Activated CD8-positive, alpha-beta memory T cell treated with anti-CD3 and anti-CD28 coated beads, Interleukin-2, amount 50 U/mL, for 24 hours (primary cell): ENCODE measurements at regions not wholly inside any gene's neighbourhood (a gene's known extent, or its start where the extent isn't known, plus 50 kb on each side); places are given as distances from the start of the nearest gene placed in this dataset.

Experiments
- DNase-seq: peaks from one replicate; pipeline ENCODE4 v3.0.0-alpha.2; 2020; ENCODE audit errors: extremely low read depth

GRCh38 chr2:43034242-43034619, 192.2 kb downstream of the ZFP36L2 start:
- DNase-seq = no peak

- no peak for DNase-seq
Measured at GRCh38 chr2:43033466-43034241, 192.8 kb downstream of the ZFP36L2 start.

- DNase-seq = no peak
Measured at GRCh38 chr2:43033016-43033270, 193.5 kb downstream of the ZFP36L2 start.

- DNase-seq = no peak
Measured at GRCh38 chr2:43032213-43033015, 194.0 kb downstream of the ZFP36L2 start.

GRCh38 chr2:43031471-43032212, 194.8 kb downstream of the ZFP36L2 start:
- no peak for DNase-seq

- DNase-seq = no peak
Measured at GRCh38 chr2:43030551-43031307, 195.7 kb downstream of the ZFP36L2 start.

GRCh38 chr2:43029186-43029585, 197.2 kb downstream of the ZFP36L2 start:
- DNase-seq = no peak

- no peak for DNase-seq
Measured at GRCh38 chr2:43028188-43028587, 198.2 kb downstream of the ZFP36L2 start.

GRCh38 chr2:43027097-43027873, 199.1 kb downstream of the ZFP36L2 start:
- DNase-seq = no peak

- no peak for DNase-seq
Measured at GRCh38 chr2:43026426-43027096, 199.8 kb downstream of the ZFP36L2 start.

GRCh38 chr2:43025709-43026295, 200.6 kb downstream of the ZFP36L2 start:
- DNase-seq = no peak

- no peak for DNase-seq
Measured at GRCh38 chr2:43024515-43025011, 201.8 kb downstream of the ZFP36L2 start.

- DNase-seq = no peak
Measured at GRCh38 chr2:43023791-43024514, 202.5 kb downstream of the ZFP36L2 start.

GRCh38 chr2:43022896-43023295, 203.5 kb downstream of the ZFP36L2 start:
- no peak for DNase-seq

- DNase-seq = no peak
Measured at GRCh38 chr2:43021791-43022509, 204.5 kb downstream of the ZFP36L2 start.

- DNase-seq = no peak
Measured at GRCh38 chr2:43020990-43021669, 205.3 kb downstream of the ZFP36L2 start.

- no peak for DNase-seq
Measured at GRCh38 chr2:43020296-43020695, 206.1 kb downstream of the ZFP36L2 start.

- DNase-seq = no peak
Measured at GRCh38 chr2:43019536-43020183, 206.7 kb downstream of the ZFP36L2 start.
